ENCODE measurements at regions not wholly inside any gene's neighbourhood (a gene's known extent, or its start where the extent isn't known, plus 50 kb on each side); places are given as distances from the start of the nearest gene placed in this dataset.

DNA sequence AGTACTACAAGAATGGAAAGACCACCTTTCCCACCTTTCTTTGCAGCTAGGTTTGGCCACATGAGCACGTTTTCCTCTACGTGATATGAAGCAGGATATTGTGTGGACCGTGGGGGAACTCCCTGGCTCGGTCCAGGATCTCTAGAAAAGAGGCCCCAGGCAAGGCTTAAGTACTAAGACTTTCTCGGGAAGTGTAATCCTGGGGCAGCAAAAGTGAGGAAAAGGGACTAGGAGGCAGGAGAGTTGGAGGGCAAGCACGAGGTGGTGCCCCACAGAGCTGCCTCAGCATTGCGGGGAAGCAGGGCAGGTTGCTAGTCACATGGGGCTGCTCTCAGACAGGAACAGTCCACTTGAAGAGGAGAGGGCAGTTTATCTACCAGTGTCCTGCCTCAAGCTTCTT, 235.1 kb downstream of the GADD45G start:
- Mint-ChIP-seq H3K27me3 (ENCODE audit: unreplicated experiment) (peaks cover 6% of the 10 kb centered on the region), H3K27ac (ENCODE audit: unreplicated experiment) (no peak overlapping the region), H3K9me3 (ENCODE audit: unreplicated experiment) (no peaks in the 10 kb centered on the region), H3K4me1 (ENCODE audit: low read depth, unreplicated experiment) (peaks cover 11% of the 10 kb centered on the region), H3K36me3 (ENCODE audit: unreplicated experiment) (peaks cover 4% of the 10 kb centered on the region), H3K4me3 (ENCODE audit: unreplicated experiment) (no peak overlapping the region)
- TF ChIP-seq, protein P1, sequence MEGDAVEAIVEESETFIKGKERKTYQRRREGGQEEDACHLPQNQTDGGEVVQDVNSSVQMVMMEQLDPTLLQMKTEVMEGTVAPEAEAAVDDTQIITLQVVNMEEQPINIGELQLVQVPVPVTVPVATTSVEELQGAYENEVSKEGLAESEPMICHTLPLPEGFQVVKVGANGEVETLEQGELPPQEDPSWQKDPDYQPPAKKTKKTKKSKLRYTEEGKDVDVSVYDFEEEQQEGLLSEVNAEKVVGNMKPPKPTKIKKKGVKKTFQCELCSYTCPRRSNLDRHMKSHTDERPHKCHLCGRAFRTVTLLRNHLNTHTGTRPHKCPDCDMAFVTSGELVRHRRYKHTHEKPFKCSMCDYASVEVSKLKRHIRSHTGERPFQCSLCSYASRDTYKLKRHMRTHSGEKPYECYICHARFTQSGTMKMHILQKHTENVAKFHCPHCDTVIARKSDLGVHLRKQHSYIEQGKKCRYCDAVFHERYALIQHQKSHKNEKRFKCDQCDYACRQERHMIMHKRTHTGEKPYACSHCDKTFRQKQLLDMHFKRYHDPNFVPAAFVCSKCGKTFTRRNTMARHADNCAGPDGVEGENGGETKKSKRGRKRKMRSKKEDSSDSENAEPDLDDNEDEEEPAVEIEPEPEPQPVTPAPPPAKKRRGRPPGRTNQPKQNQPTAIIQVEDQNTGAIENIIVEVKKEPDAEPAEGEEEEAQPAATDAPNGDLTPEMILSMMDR (IDR thresholded peaks at IDR 0.05; ENCODE audit: partially characterized antibody, unreplicated experiment): no peak
- no peak for DNase-seq

GRCh38 chr9:89841456-89841855, 236.6 kb downstream of the GADD45G start:
- peaks cover 11% of the 10 kb centered on the region for H3K4me1 Mint-ChIP-seq (ENCODE audit: low read depth, unreplicated experiment)
- TF ChIP-seq, protein P1 (IDR thresholded peaks at IDR 0.05; ENCODE audit: partially characterized antibody, unreplicated experiment): no peak
- H3K27ac Mint-ChIP-seq (ENCODE audit: unreplicated experiment): no peak overlapping the region
- H3K27me3 Mint-ChIP-seq (ENCODE audit: unreplicated experiment): peaks cover 6% of the 10 kb centered on the region
- H3K9me3 Mint-ChIP-seq (ENCODE audit: unreplicated experiment): no peaks in the 10 kb centered on the region
- H3K4me3 Mint-ChIP-seq (ENCODE audit: unreplicated experiment): no peak overlapping the region
- H3K36me3 Mint-ChIP-seq (ENCODE audit: unreplicated experiment): peaks cover 4% of the 10 kb centered on the region
- no peak for DNase-seq

DNA sequence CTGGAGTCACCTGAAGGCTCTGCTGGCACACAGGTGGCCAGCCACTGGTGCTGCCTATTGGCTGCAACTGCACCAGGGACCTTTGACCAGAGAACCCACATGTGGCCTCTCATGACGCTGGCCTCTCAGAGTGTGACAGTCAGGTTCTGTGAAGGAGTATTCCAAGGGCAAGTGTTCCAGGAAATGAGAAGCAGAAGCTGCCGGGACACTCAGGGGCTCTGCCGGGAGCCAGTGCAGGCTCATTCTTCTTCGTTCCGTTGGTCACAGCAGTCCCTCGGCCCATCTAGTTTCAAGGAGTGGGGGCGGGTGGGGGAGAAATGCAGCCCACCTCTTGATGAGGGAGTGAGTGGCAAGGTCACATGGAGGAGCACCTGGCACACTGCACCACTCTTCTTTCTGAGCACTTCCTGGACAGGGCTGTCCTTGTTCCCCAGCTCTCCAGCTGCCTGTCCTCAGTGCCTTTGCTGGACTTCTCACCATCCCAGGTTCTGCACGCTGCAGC, 237.5 kb downstream of the GADD45G start:
- Mint-ChIP-seq H3K9me3 (ENCODE audit: unreplicated experiment) (no peaks in the 10 kb centered on the region), H3K4me1 (ENCODE audit: low read depth, unreplicated experiment) (peaks cover 9% of the 10 kb centered on the region), H3K4me3 (ENCODE audit: unreplicated experiment) (no peak overlapping the region), H3K27me3 (ENCODE audit: unreplicated experiment) (peaks cover 6% of the 10 kb centered on the region), H3K36me3 (ENCODE audit: unreplicated experiment) (peaks cover 8% of the 10 kb centered on the region), H3K27ac (ENCODE audit: unreplicated experiment) (no peak overlapping the region)
- DNase-seq: no peak
- TF ChIP-seq, protein P1 (IDR thresholded peaks at IDR 0.05; ENCODE audit: partially characterized antibody, unreplicated experiment): no peak

GRCh38 chr9:89843074-89843473, 238.3 kb downstream of the GADD45G start:
- Mint-ChIP-seq H3K36me3 (ENCODE audit: unreplicated experiment) (peaks cover 8% of the 10 kb centered on the region), H3K9me3 (ENCODE audit: unreplicated experiment) (no peaks in the 10 kb centered on the region)

GRCh38 chr9:89843591-89843990, 238.8 kb downstream of the GADD45G start:
- peaks cover 9% of the 10 kb centered on the region for H3K27me3 Mint-ChIP-seq (ENCODE audit: unreplicated experiment)
- H3K36me3 Mint-ChIP-seq (ENCODE audit: unreplicated experiment): peaks cover 8% of the 10 kb centered on the region

More at GRCh38 chr9:89843074-89843473, 238.3 kb downstream of the GADD45G start:
- DNase-seq: no peak
- peaks cover 6% of the 10 kb centered on the region for H3K27me3 Mint-ChIP-seq (ENCODE audit: unreplicated experiment)
- TF ChIP-seq, protein P1 (IDR thresholded peaks at IDR 0.05; ENCODE audit: partially characterized antibody, unreplicated experiment): no peak
- no peak overlapping the region for H3K4me3 Mint-ChIP-seq (ENCODE audit: unreplicated experiment)
- H3K4me1 Mint-ChIP-seq (ENCODE audit: low read depth, unreplicated experiment): peaks cover 6% of the 10 kb centered on the region
- no peak overlapping the region for H3K27ac Mint-ChIP-seq (ENCODE audit: unreplicated experiment)

More at GRCh38 chr9:89843591-89843990, 238.8 kb downstream of the GADD45G start:
- Mint-ChIP-seq H3K9me3 (ENCODE audit: unreplicated experiment) (no peaks in the 10 kb centered on the region), H3K4me1 (ENCODE audit: low read depth, unreplicated experiment) (peaks cover 6% of the 10 kb centered on the region), H3K27ac (ENCODE audit: unreplicated experiment) (no peak overlapping the region), H3K4me3 (ENCODE audit: unreplicated experiment) (no peak overlapping the region)
- TF ChIP-seq, protein P1 (IDR thresholded peaks at IDR 0.05; ENCODE audit: partially characterized antibody, unreplicated experiment): no peak
- no peak for DNase-seq

Data from glutamatergic neuron (in vitro differentiated cells).